HEK293 (cell line): ENCODE measurements at regions not wholly inside any gene's neighbourhood (a gene's known extent, or its start where the extent isn't known, plus 50 kb on each side); places are given as distances from the start of the nearest gene placed in this dataset.

Experiments used
- CTCF ChIA-PET: fragments of 350-600 bp; formaldehyde crosslinking; extraction: SDS; loops from one replicate; lab custom pipeline; 2021; ENCODE audit warnings: antibody characterized with exemption; lab: Yijun Ruan, JAX
- POLR2A ChIA-PET: fragments of 300-600 bp; formaldehyde crosslinking; extraction: SDS; loops from one replicate; lab custom pipeline; 2020; ENCODE audit warnings: antibody characterized with exemption, inconsistent platforms; lab: Yijun Ruan, JAX
- H3K27ac ChIP-seq: fragments of 200-500 bp; sonication (Bioruptor generic); 2 replicates; pipeline ENCODE4 v1.5.1; 2014; ENCODE audit warnings: low read depth, low read length, control low read depth, inconsistent platforms; ENCODE audit errors: extremely low read depth
- H3K36me3 ChIP-seq, 2 experiments: fragments of 200-500 bp in 1 of 2; sonication (Bioruptor generic) in 1 of 2; 1 replicate in 1 of 2; 2 replicates in 1 of 2; pipeline ENCODE4 v1.5.1; 2014 to 2017; ENCODE audit warnings: inconsistent platforms in 2 of 2, low read length in 2 of 2; ENCODE audit not compliant: control insufficient read depth in 2 of 2, insufficient read depth in 1 of 2
- H3K4me1 ChIP-seq: fragments of 200-500 bp; sonication (Bioruptor generic); 2 replicates; pipeline ENCODE4 v1.5.1; 2014; ENCODE audit warnings: mild to moderate bottlenecking, low read length, inconsistent platforms; ENCODE audit not compliant: control insufficient read depth, insufficient read depth
- H3K4me3 ChIP-seq: 2 replicates; pipeline ENCODE4 v1.5.1; 2011; ENCODE audit warnings: low read depth, mild to moderate bottlenecking, control low read depth, low read length, moderate library complexity
- H3K9me3 ChIP-seq: fragments of 200-500 bp; sonication (Bioruptor generic); 2 replicates; pipeline ENCODE4 v1.5.1; 2014; ENCODE audit warnings: low read depth, low read length, inconsistent platforms; ENCODE audit not compliant: control insufficient read depth, insufficient read depth
- OSR2 ChIP-seq: fragments of 450-650 bp; formaldehyde crosslinking; IDR thresholded peaks from 2 replicates; pipeline ENCODE4 v1.5.1; 2016; ENCODE audit warnings: missing biosample characterization, missing genetic modification characterization
- TCF7L2 ChIP-seq: IDR thresholded peaks from 2 replicates; pipeline ENCODE4 v1.6.1; 2011; ENCODE audit warnings: low read depth, mild to moderate bottlenecking, inconsistent platforms, low read length, moderate library complexity, borderline replicate concordance
- TSHZ1 ChIP-seq: fragments of 450-650 bp; formaldehyde crosslinking; IDR thresholded peaks from 2 replicates; pipeline ENCODE4 v1.5.1; 2016; ENCODE audit warnings: missing biosample characterization, missing genetic modification characterization, borderline replicate concordance
- ZBTB21 ChIP-seq: fragments of 450-650 bp; formaldehyde crosslinking; IDR thresholded peaks from 2 replicates; pipeline ENCODE4 v1.5.1; 2017; ENCODE audit warnings: missing biosample characterization, missing genetic modification characterization
- ZEB2 ChIP-seq: fragments of 450-650 bp; formaldehyde crosslinking; IDR thresholded peaks from 2 replicates; pipeline ENCODE4 v1.5.1; 2016; ENCODE audit warnings: missing biosample characterization, missing genetic modification characterization
- ZFP3 ChIP-seq: fragments of 450-650 bp; formaldehyde crosslinking; IDR thresholded peaks from 2 replicates; pipeline ENCODE4 v1.5.1; 2016; ENCODE audit warnings: low read depth, missing biosample characterization, missing genetic modification characterization
- ZFP69B ChIP-seq: fragments of 450-650 bp; formaldehyde crosslinking; IDR thresholded peaks from 2 replicates; pipeline ENCODE4 v1.5.1; 2016; ENCODE audit warnings: missing biosample characterization, missing genetic modification characterization
- ZNF132 ChIP-seq: fragments of 450-650 bp; formaldehyde crosslinking; IDR thresholded peaks from 2 replicates; pipeline ENCODE4 v1.5.1; 2017; ENCODE audit warnings: missing biosample characterization, missing genetic modification characterization, borderline replicate concordance
- ZNF157 ChIP-seq: fragments of 450-650 bp; formaldehyde crosslinking; IDR thresholded peaks from 2 replicates; pipeline ENCODE4 v1.5.1; 2016; ENCODE audit warnings: missing biosample characterization, missing genetic modification characterization
- ZNF169 ChIP-seq: fragments of 450-650 bp; formaldehyde crosslinking; IDR thresholded peaks from 2 replicates; pipeline ENCODE4 v1.5.1; 2016; ENCODE audit warnings: missing biosample characterization, missing genetic modification characterization
- ZNF184 ChIP-seq: fragments of 450-650 bp; IDR thresholded peaks from 2 replicates; pipeline ENCODE4 v1.5.1; 2018; ENCODE audit warnings: missing biosample characterization, mild to moderate bottlenecking, missing genetic modification characterization
- ZNF223 ChIP-seq: fragments of 450-650 bp; formaldehyde crosslinking; IDR thresholded peaks from 2 replicates; pipeline ENCODE4 v1.5.1; 2016; ENCODE audit warnings: missing biosample characterization, missing genetic modification characterization
- ZNF23 ChIP-seq: fragments of 450-650 bp; formaldehyde crosslinking; IDR thresholded peaks from 2 replicates; pipeline ENCODE4 v1.5.1; 2016; ENCODE audit warnings: missing biosample characterization, missing genetic modification characterization, borderline replicate concordance
- ZNF24 ChIP-seq: fragments of 450-650 bp; formaldehyde crosslinking; IDR thresholded peaks from 2 replicates; pipeline ENCODE4 v1.5.1; 2016; ENCODE audit warnings: missing biosample characterization, missing genetic modification characterization
- ZNF341 ChIP-seq: fragments of 450-650 bp; formaldehyde crosslinking; IDR thresholded peaks from 2 replicates; pipeline ENCODE4; 2016; ENCODE audit warnings: low read depth, missing biosample characterization, missing genetic modification characterization
- ZNF398 ChIP-seq: fragments of 450-650 bp; formaldehyde crosslinking; IDR thresholded peaks from 2 replicates; pipeline ENCODE4 v1.5.1; 2017; ENCODE audit warnings: missing biosample characterization, missing genetic modification characterization
- ZNF416 ChIP-seq: fragments of 450-650 bp; formaldehyde crosslinking; IDR thresholded peaks from 2 replicates; pipeline ENCODE4 v1.5.1; 2016; ENCODE audit warnings: missing biosample characterization, missing genetic modification characterization
- ZNF473 ChIP-seq: fragments of 450-650 bp; formaldehyde crosslinking; IDR thresholded peaks from 2 replicates; pipeline ENCODE4 v1.5.1; 2017; ENCODE audit warnings: missing biosample characterization, missing genetic modification characterization
- ZNF48 ChIP-seq: fragments of 450-650 bp; formaldehyde crosslinking; IDR thresholded peaks from 2 replicates; pipeline ENCODE4 v1.5.1; 2016; ENCODE audit warnings: missing biosample characterization, missing genetic modification characterization
- ZNF513 ChIP-seq: fragments of 450-650 bp; IDR thresholded peaks from 2 replicates; pipeline ENCODE4 v1.5.1; 2018; ENCODE audit warnings: missing biosample characterization, missing genetic modification characterization
- ZNF529 ChIP-seq: fragments of 450-650 bp; formaldehyde crosslinking; IDR thresholded peaks from 2 replicates; pipeline ENCODE4 v1.5.1; 2017; ENCODE audit warnings: missing genetic modification characterization, missing biosample characterization; ENCODE audit not compliant: insufficient replicate concordance
- ZNF544 ChIP-seq: fragments of 450-650 bp; formaldehyde crosslinking; IDR thresholded peaks from 2 replicates; pipeline ENCODE4 v1.5.0; 2017; ENCODE audit warnings: missing biosample characterization, missing genetic modification characterization
- ZNF571 ChIP-seq: fragments of 450-650 bp; formaldehyde crosslinking; IDR thresholded peaks from 2 replicates; pipeline ENCODE4 v1.5.0; 2017; ENCODE audit warnings: missing biosample characterization, missing genetic modification characterization
- ZNF623 ChIP-seq: fragments of 450-650 bp; formaldehyde crosslinking; IDR thresholded peaks from 2 replicates; pipeline ENCODE4 v1.5.1; 2016; ENCODE audit warnings: missing biosample characterization, missing genetic modification characterization
- ZNF626 ChIP-seq: fragments of 450-650 bp; sonication (Bioruptor Pico); formaldehyde crosslinking; IDR thresholded peaks from 2 replicates; pipeline ENCODE4 v1.5.1; 2018; ENCODE audit warnings: missing biosample characterization, missing genetic modification characterization, inconsistent platforms
- ZNF692 ChIP-seq: fragments of 450-650 bp; formaldehyde crosslinking; IDR thresholded peaks from 2 replicates; pipeline ENCODE4 v1.5.1; 2016; ENCODE audit warnings: missing biosample characterization, missing genetic modification characterization
- ZNF707 ChIP-seq: fragments of 450-650 bp; formaldehyde crosslinking; IDR thresholded peaks from 2 replicates; pipeline ENCODE4 v1.5.1; 2016; ENCODE audit warnings: missing biosample characterization, missing genetic modification characterization
- ZNF777 ChIP-seq: fragments of 450-650 bp; formaldehyde crosslinking; IDR thresholded peaks from 2 replicates; pipeline ENCODE4 v1.5.1; 2017; ENCODE audit warnings: missing biosample characterization, missing genetic modification characterization, borderline replicate concordance

- TF ChIP-seq ZNF692 (no peak), ZBTB21 (tag by site-specific recombination) (no peak), TCF7L2 (no peak), ZNF341 (tag by site-specific recombination) (no peak), ZNF223 (tag by site-specific recombination) (no peak), ZNF398 (tag by site-specific recombination) (no peak), ZNF777 (tag by site-specific recombination) (no peak), ZNF571 (tag by site-specific recombination) (no peak), ZNF23 (tag by site-specific recombination) (no peak), ZNF529 (tag by site-specific recombination) (no peak)
Observed at GRCh38 chr4:112082954-112083586, 62.2 kb upstream of the FAM241A start (continued).

- POLR2A ChIA-PET: no interaction called here
Observed at GRCh38 chr4:112083587-112084347, 61.5 kb upstream of the FAM241A start.

More at GRCh38 chr4:112083587-112084347, 61.5 kb upstream of the FAM241A start:
- H3K4me1 ChIP-seq: peaks cover 6% of the 10 kb centered on the region; the same call in 1 of the 2 replicates
- H3K4me3 ChIP-seq: no peak overlapping the region
- no peaks in the 10 kb centered on the region for H3K36me3 ChIP-seq
- CTCF ChIA-PET: no interaction called here
- TF ChIP-seq ZEB2 (tag by site-specific recombination) (no peak), ZNF571 (tag by site-specific recombination) (no peak), ZNF513 (tag by site-specific recombination) (no peak), ZNF23 (tag by site-specific recombination) (no peak), ZNF184 (tag by site-specific recombination) (no peak), ZFP69B (no peak), ZNF626 (tag by site-specific recombination) (no peak), OSR2 (tag by site-specific recombination) (no peak), ZNF157 (no peak), ZFP3 (tag by site-specific recombination) (no peak), ZNF24 (no peak), ZNF169 (tag by site-specific recombination) (no peak), ZNF416 (tag by site-specific recombination) (no peak), ZNF473 (tag by site-specific recombination) (no peak), ZNF48 (tag by site-specific recombination) (no peak), ZNF132 (no peak), ZNF623 (no peak), ZNF707 (tag by site-specific recombination) (no peak), ZNF544 (tag by site-specific recombination) (no peak), TSHZ1 (tag by site-specific recombination) (no peak)
- TF ChIP-seq, all 188 proteins: peak for 0
- H3K9me3 ChIP-seq: no peaks in the 10 kb centered on the region
- no peak overlapping the region for H3K27ac ChIP-seq
